ENCODE measurements at regions not wholly inside any gene's neighbourhood (a gene's known extent, or its start where the extent isn't known, plus 50 kb on each side); places are given as distances from the start of the nearest gene placed in this dataset.

- TF ChIP-seq EZH2phosphoT487 (IDR thresholded peaks at IDR 0.05; ENCODE audit: insufficient read depth, low read depth) (no peak), EZH2 (IDR thresholded peaks at IDR 0.05; ENCODE audit: insufficient read depth, poor library complexity, severe bottlenecking) (no peak)
- Histone ChIP-seq H3K9me3 (ENCODE audit: low read depth) (no peaks in the 10 kb centered on the region), H3K4me2 (ENCODE audit: unreplicated experiment) (no peak overlapping the region), H2AFZ (no peak overlapping the region), H3K9ac (no peak overlapping the region), H3K79me2 (ENCODE audit: insufficient read depth) (no peaks in the 10 kb centered on the region), H3F3A (ENCODE audit: insufficient read depth) (peaks cover 4% of the 10 kb centered on the region; the same call in 1 of the 2 replicates), H3K36me3 (ENCODE audit: low read depth) (no peaks in the 10 kb centered on the region), H3K9me2 (ENCODE audit: insufficient read depth) (no peaks in the 10 kb centered on the region), H3K4me3 (no peak overlapping the region), H4K20me1 (ENCODE audit: insufficient read depth) (no peaks in the 10 kb centered on the region), H3K4me1 (ENCODE audit: insufficient read depth) (no peaks in the 10 kb centered on the region), H3K27ac (no peak overlapping the region), H3K27me3 (replicated peaks; ENCODE audit: insufficient read depth) (no peaks in the 10 kb centered on the region)
- in situ Hi-C loops (cut with MboI), result no loop called here
- no peak for DNase-seq
- WGBS, 2 experiments (ENCODE audit: low coverage in 1 of 2, low lambda C conversion rate in 2 of 2, missing lambda C conversion rate in 2 of 2), result 78 to 81% methylated on average over 7 of the region's 7 CpGs
These were observed 323.4 kb upstream of the PLSCR5 start for GRCh38 chr3:146928421-146929059.

GRCh38 chr3:146921693-146922092 is 316.5 kb upstream of the PLSCR5 start:
- Histone ChIP-seq H3K27ac (no peak overlapping the region), H3K9ac (no peak overlapping the region), H3K4me3 (no peak overlapping the region), H3K4me1 (ENCODE audit: insufficient read depth) (no peaks in the 10 kb centered on the region), H3K4me2 (ENCODE audit: unreplicated experiment) (no peak overlapping the region), H2AFZ (no peak overlapping the region), H3K9me3 (ENCODE audit: low read depth) (no peaks in the 10 kb centered on the region), H4K20me1 (ENCODE audit: insufficient read depth) (no peaks in the 10 kb centered on the region), H3F3A (ENCODE audit: insufficient read depth) (no peaks in the 10 kb centered on the region), H3K79me2 (ENCODE audit: insufficient read depth) (no peaks in the 10 kb centered on the region), H3K27me3 (replicated peaks; ENCODE audit: insufficient read depth) (no peaks in the 10 kb centered on the region), H3K36me3 (ENCODE audit: low read depth) (no peaks in the 10 kb centered on the region), H3K9me2 (ENCODE audit: insufficient read depth) (no peaks in the 10 kb centered on the region)
- TF ChIP-seq EZH2phosphoT487 (IDR thresholded peaks at IDR 0.05; ENCODE audit: insufficient read depth, low read depth), result no peak
- DNase-seq, result no peak
- in situ Hi-C loops (cut with MboI), result no loop called here
- 88 to 93% methylated on average over 8 of the region's 8 CpGs for WGBS, 2 experiments (ENCODE audit: low coverage in 1 of 2, low lambda C conversion rate in 2 of 2, missing lambda C conversion rate in 2 of 2)

- no peaks in the 10 kb centered on the region for H3K36me3 ChIP-seq (ENCODE audit: low read depth)
- H3K27ac ChIP-seq, result no peak overlapping the region
- H3F3A ChIP-seq (ENCODE audit: insufficient read depth), result no peaks in the 10 kb centered on the region
- WGBS, 2 experiments (ENCODE audit: low coverage in 1 of 2, low lambda C conversion rate in 2 of 2, missing lambda C conversion rate in 2 of 2), result 53 to 77% methylated on average over 2 of the region's 2 CpGs
- TF ChIP-seq EZH2 (IDR thresholded peaks at IDR 0.05; ENCODE audit: insufficient read depth, poor library complexity, severe bottlenecking) (no peak), EZH2phosphoT487 (IDR thresholded peaks at IDR 0.05; ENCODE audit: insufficient read depth, low read depth) (no peak)
- no peaks in the 10 kb centered on the region for H3K79me2 ChIP-seq (ENCODE audit: insufficient read depth)
- in situ Hi-C loops (cut with MboI), result no loop called here
- no peaks in the 10 kb centered on the region for H3K9me3 ChIP-seq (ENCODE audit: low read depth)
- no peak overlapping the region for H3K4me3 ChIP-seq
- no peak for DNase-seq
- no peak overlapping the region for H3K4me2 ChIP-seq (ENCODE audit: unreplicated experiment)
- H3K4me1 ChIP-seq (ENCODE audit: insufficient read depth), result no peaks in the 10 kb centered on the region
- no peak overlapping the region for H2AFZ ChIP-seq
- H3K27me3 ChIP-seq (replicated peaks; ENCODE audit: insufficient read depth), result no peaks in the 10 kb centered on the region
- H3K9ac ChIP-seq, result no peak overlapping the region
- H4K20me1 ChIP-seq (ENCODE audit: insufficient read depth), result no peaks in the 10 kb centered on the region
- H3K9me2 ChIP-seq (ENCODE audit: insufficient read depth), result no peaks in the 10 kb centered on the region
These were observed 309.3 kb upstream of the PLSCR5 start for GRCh38 chr3:146914409-146914808.

- no peak for TF ChIP-seq EZH2 (IDR thresholded peaks at IDR 0.05; ENCODE audit: insufficient read depth, poor library complexity, severe bottlenecking)
- no peak for TF ChIP-seq EZH2phosphoT487 (IDR thresholded peaks at IDR 0.05; ENCODE audit: insufficient read depth, low read depth)
- H3K79me2 ChIP-seq (ENCODE audit: insufficient read depth), result no peaks in the 10 kb centered on the region
- no peaks in the 10 kb centered on the region for H3K27me3 ChIP-seq (replicated peaks; ENCODE audit: insufficient read depth)
- H3K27ac ChIP-seq, result no peak overlapping the region
- 30 to 33% methylated on average over 8 of the region's 8 CpGs for WGBS, 2 experiments (ENCODE audit: low coverage in 1 of 2, low lambda C conversion rate in 2 of 2, missing lambda C conversion rate in 2 of 2)
- in situ Hi-C loops (cut with MboI), result no loop called here
- no peaks in the 10 kb centered on the region for H3F3A ChIP-seq (ENCODE audit: insufficient read depth)
- no peak overlapping the region for H3K9ac ChIP-seq
- no peak overlapping the region for H3K4me2 ChIP-seq (ENCODE audit: unreplicated experiment)
- H3K4me3 ChIP-seq, result 0 out of 2 replicates have a peak overlapping the region, but pooled peaks have one; percentile 12
- no peaks in the 10 kb centered on the region for H3K9me2 ChIP-seq (ENCODE audit: insufficient read depth)
- no peaks in the 10 kb centered on the region for H3K36me3 ChIP-seq (ENCODE audit: low read depth)
- peak; percentile 3 for DNase-seq
- no peaks in the 10 kb centered on the region for H4K20me1 ChIP-seq (ENCODE audit: insufficient read depth)
- no peaks in the 10 kb centered on the region for H3K9me3 ChIP-seq (ENCODE audit: low read depth)
- peak overlapping the region; percentile 77 for H2AFZ ChIP-seq
- no peaks in the 10 kb centered on the region for H3K4me1 ChIP-seq (ENCODE audit: insufficient read depth)
These were observed 307.3 kb upstream of the PLSCR5 start for GRCh38 chr3:146912241-146913015.
